GM12874 (cell line): ENCODE measurements at regions not wholly inside any gene's neighbourhood (a gene's known extent, or its start where the extent isn't known, plus 50 kb on each side); places are given as distances from the start of the nearest gene placed in this dataset.

Experiments
- CTCF ChIP-seq: IDR thresholded peaks from 2 replicates; pipeline ENCODE4 v1.5.1; 2011; ENCODE audit warnings: low read depth, mild to moderate bottlenecking, control low read depth, low read length, moderate library complexity; ENCODE audit not compliant: insufficient read depth

GRCh38 chr2:125108251-125108650 is 1083.2 kb downstream of the CNTNAP5 start:
- TF ChIP-seq CTCF = no peak

- no peak for TF ChIP-seq CTCF
These were observed 1100.8 kb downstream of the CNTNAP5 start for GRCh38 chr2:125125902-125126301.

GRCh38 chr2:125160947-125161346 is 1135.9 kb downstream of the CNTNAP5 start:
- no peak for TF ChIP-seq CTCF

- TF ChIP-seq CTCF = no peak
These were observed 1142.1 kb downstream of the CNTNAP5 start for GRCh38 chr2:125167152-125167551.

- TF ChIP-seq CTCF = no peak
These were observed 1142.7 kb downstream of the CNTNAP5 start for GRCh38 chr2:125167820-125168219.

- TF ChIP-seq CTCF = no peak
These were observed 1143.4 kb downstream of the CNTNAP5 start for GRCh38 chr2:125168442-125168841.

- no peak for TF ChIP-seq CTCF
These were observed 1144.1 kb downstream of the CNTNAP5 start for GRCh38 chr2:125169022-125169763.
